Neural cell (in vitro differentiated cells): ENCODE measurements at regions not wholly inside any gene's neighbourhood (a gene's known extent, or its start where the extent isn't known, plus 50 kb on each side); places are given as distances from the start of the nearest gene placed in this dataset.
A peak's percentile ranks its signal among the peaks of the same experiment; 100 is the strongest.

Source experiments
- H2AFZ ChIP-seq: fragments of 200-600, 300-800 bp; sonication (generic), shearing (Covaris generic); 2 replicates; pipeline ENCODE4 v1.6.0; 2014; ENCODE audit warnings: low read depth, mild to moderate bottlenecking, antibody characterized with exemption, low read length, moderate library complexity
- H3F3A ChIP-seq: fragments of 200-600 bp; shearing (Covaris generic); 2 replicates; pipeline ENCODE4 v1.6.1; 2016; ENCODE audit warnings: mild to moderate bottlenecking, moderate library complexity, mixed read lengths, antibody characterized with exemption, low read length; ENCODE audit not compliant: insufficient read depth, poor library complexity, severe bottlenecking
- H3K27ac ChIP-seq: fragments of 200-600, 300-800 bp; sonication (generic), shearing (Covaris generic); 2 replicates; pipeline ENCODE4 v1.5.1; 2014; ENCODE audit warnings: mild to moderate bottlenecking, low read length, moderate library complexity
- H3K27me3 ChIP-seq: fragments of 300-800, 200-600 bp; sonication (generic), shearing (Covaris generic); 2 replicates; pipeline ENCODE4 v1.6.0; 2014; ENCODE audit warnings: mild to moderate bottlenecking, low read depth, low read length, moderate library complexity; ENCODE audit not compliant: insufficient read depth
- H3K36me3 ChIP-seq: fragments of 300-800, 200-600 bp; sonication (generic), shearing (Covaris generic); 2 replicates; pipeline ENCODE4 v1.5.1; 2014; ENCODE audit warnings: mild to moderate bottlenecking, antibody characterized with exemption, low read length, moderate library complexity; ENCODE audit not compliant: insufficient read depth
- H3K4me2 ChIP-seq: fragments of 300-800, 200-600 bp; sonication (generic), shearing (Covaris generic); 2 replicates; pipeline ENCODE4 v1.6.0; 2014; ENCODE audit warnings: mild to moderate bottlenecking, low read length
- H3K4me3 ChIP-seq: fragments of 300-800, 200-600 bp; sonication (generic), shearing (Covaris generic); 2 replicates; pipeline ENCODE4 v1.5.1; 2014; ENCODE audit warnings: mild to moderate bottlenecking, low read length, moderate library complexity
- H3K79me2 ChIP-seq: fragments of 200-600 bp; shearing (Covaris generic); replicated peaks from 2 replicates; pipeline ENCODE4 v1.6.0; 2014; ENCODE audit warnings: mild to moderate bottlenecking, low read length, moderate library complexity; ENCODE audit not compliant: insufficient read depth
- H3K9ac ChIP-seq: fragments of 300-800, 200-600 bp; sonication (generic), shearing (Covaris generic); 2 replicates; pipeline ENCODE4 v1.6.1; 2016; ENCODE audit warnings: mild to moderate bottlenecking, low read length, mixed read lengths
- H3K9me2 ChIP-seq: fragments of 200-600 bp; shearing (Covaris generic); 2 replicates; pipeline ENCODE4 v1.6.1; 2016; ENCODE audit warnings: mild to moderate bottlenecking, low read length, mixed read lengths; ENCODE audit not compliant: insufficient read depth
- H3K9me3 ChIP-seq: fragments of 200-600, 300-800 bp; sonication (generic), shearing (Covaris generic); 2 replicates; pipeline ENCODE4 v1.6.1; 2016; ENCODE audit warnings: mild to moderate bottlenecking, mixed run types, low read length, moderate library complexity, mixed read lengths
- H4K20me1 ChIP-seq: fragments of 200-600 bp; shearing (Covaris generic); 2 replicates; pipeline ENCODE4 v1.6.1; 2016; ENCODE audit warnings: mild to moderate bottlenecking, mixed run types; ENCODE audit not compliant: insufficient read depth
- EP300 ChIP-seq: fragments of 450-650 bp; conservative IDR thresholded peaks from 2 replicates; pipeline ENCODE4 v1.6.1; 2014; ENCODE audit warnings: antibody characterized with exemption, mild to moderate bottlenecking, moderate library complexity; ENCODE audit not compliant: poor library complexity, severe bottlenecking
- EZH2 ChIP-seq: fragments of 200-600, 300-800 bp; shearing (Covaris generic), sonication (generic); IDR thresholded peaks from 2 replicates; pipeline ENCODE4 v1.6.1; 2014; ENCODE audit warnings: antibody characterized with exemption, low read length, borderline replicate concordance, mild to moderate bottlenecking; ENCODE audit not compliant: insufficient read depth, poor library complexity, severe bottlenecking
- MXI1 ChIP-seq: fragments of 450-650 bp; conservative IDR thresholded peaks from 2 replicates; pipeline ENCODE4 v1.6.1; 2014; ENCODE audit warnings: antibody characterized with exemption, mild to moderate bottlenecking; ENCODE audit not compliant: poor library complexity, severe bottlenecking
- POLR2AphosphoS5 ChIP-seq: IDR thresholded peaks from 2 replicates; pipeline ENCODE4 v1.6.1; 2012
- RAD21 ChIP-seq: fragments of 450-650 bp; conservative IDR thresholded peaks from 2 replicates; pipeline ENCODE4 v1.6.1; 2014; ENCODE audit warnings: antibody characterized with exemption, mild to moderate bottlenecking, moderate library complexity
- SMC3 ChIP-seq: fragments of 450-650 bp; conservative IDR thresholded peaks from 2 replicates; pipeline ENCODE4 v1.6.1; 2014; ENCODE audit warnings: antibody characterized with exemption, mild to moderate bottlenecking, moderate library complexity; ENCODE audit not compliant: poor library complexity
- TAF1 ChIP-seq: IDR thresholded peaks from 2 replicates; pipeline ENCODE4 v1.6.1; 2012; ENCODE audit warnings: low read depth
- TF ChIP-seq, protein P1 (sequence below): IDR thresholded peaks from 2 replicates; pipeline ENCODE4 v1.6.1; 2012; ENCODE audit warnings: borderline replicate concordance
- TF ChIP-seq, protein P2 (sequence below): fragments of 450-650 bp; IDR thresholded peaks from 2 replicates; pipeline ENCODE4 v1.5.1; 2014; ENCODE audit warnings: antibody characterized with exemption, mild to moderate bottlenecking, moderate library complexity; ENCODE audit not compliant: poor library complexity, severe bottlenecking

GRCh38 chr15:47184003-47184907 lies 533.0 kb upstream of the SEMA6D start:
- no peaks in the 10 kb centered on the region for H3K27me3 ChIP-seq
- H3K4me2 ChIP-seq, result peak overlapping the region; percentile 75
- H3F3A ChIP-seq, result peaks cover 4% of the 10 kb centered on the region
- peak overlapping the region; percentile 81 for H3K4me3 ChIP-seq
- H3K9me3 ChIP-seq, result no peaks in the 10 kb centered on the region
- peak overlapping the region; percentile 93 for H3K27ac ChIP-seq
- TF ChIP-seq RAD21 (peak; percentile 50), EP300 (no peak), EZH2 (no peak), MXI1 (peak; percentile 81), SMC3 (no peak), TAF1 (no peak), POLR2AphosphoS5 (peak; percentile 78)
- TF ChIP-seq, protein P1, sequence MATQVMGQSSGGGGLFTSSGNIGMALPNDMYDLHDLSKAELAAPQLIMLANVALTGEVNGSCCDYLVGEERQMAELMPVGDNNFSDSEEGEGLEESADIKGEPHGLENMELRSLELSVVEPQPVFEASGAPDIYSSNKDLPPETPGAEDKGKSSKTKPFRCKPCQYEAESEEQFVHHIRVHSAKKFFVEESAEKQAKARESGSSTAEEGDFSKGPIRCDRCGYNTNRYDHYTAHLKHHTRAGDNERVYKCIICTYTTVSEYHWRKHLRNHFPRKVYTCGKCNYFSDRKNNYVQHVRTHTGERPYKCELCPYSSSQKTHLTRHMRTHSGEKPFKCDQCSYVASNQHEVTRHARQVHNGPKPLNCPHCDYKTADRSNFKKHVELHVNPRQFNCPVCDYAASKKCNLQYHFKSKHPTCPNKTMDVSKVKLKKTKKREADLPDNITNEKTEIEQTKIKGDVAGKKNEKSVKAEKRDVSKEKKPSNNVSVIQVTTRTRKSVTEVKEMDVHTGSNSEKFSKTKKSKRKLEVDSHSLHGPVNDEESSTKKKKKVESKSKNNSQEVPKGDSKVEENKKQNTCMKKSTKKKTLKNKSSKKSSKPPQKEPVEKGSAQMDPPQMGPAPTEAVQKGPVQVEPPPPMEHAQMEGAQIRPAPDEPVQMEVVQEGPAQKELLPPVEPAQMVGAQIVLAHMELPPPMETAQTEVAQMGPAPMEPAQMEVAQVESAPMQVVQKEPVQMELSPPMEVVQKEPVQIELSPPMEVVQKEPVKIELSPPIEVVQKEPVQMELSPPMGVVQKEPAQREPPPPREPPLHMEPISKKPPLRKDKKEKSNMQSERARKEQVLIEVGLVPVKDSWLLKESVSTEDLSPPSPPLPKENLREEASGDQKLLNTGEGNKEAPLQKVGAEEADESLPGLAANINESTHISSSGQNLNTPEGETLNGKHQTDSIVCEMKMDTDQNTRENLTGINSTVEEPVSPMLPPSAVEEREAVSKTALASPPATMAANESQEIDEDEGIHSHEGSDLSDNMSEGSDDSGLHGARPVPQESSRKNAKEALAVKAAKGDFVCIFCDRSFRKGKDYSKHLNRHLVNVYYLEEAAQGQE, result no peak
- TF ChIP-seq, protein P2, sequence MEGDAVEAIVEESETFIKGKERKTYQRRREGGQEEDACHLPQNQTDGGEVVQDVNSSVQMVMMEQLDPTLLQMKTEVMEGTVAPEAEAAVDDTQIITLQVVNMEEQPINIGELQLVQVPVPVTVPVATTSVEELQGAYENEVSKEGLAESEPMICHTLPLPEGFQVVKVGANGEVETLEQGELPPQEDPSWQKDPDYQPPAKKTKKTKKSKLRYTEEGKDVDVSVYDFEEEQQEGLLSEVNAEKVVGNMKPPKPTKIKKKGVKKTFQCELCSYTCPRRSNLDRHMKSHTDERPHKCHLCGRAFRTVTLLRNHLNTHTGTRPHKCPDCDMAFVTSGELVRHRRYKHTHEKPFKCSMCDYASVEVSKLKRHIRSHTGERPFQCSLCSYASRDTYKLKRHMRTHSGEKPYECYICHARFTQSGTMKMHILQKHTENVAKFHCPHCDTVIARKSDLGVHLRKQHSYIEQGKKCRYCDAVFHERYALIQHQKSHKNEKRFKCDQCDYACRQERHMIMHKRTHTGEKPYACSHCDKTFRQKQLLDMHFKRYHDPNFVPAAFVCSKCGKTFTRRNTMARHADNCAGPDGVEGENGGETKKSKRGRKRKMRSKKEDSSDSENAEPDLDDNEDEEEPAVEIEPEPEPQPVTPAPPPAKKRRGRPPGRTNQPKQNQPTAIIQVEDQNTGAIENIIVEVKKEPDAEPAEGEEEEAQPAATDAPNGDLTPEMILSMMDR, result peak; percentile 9
- peaks cover 82% of the 10 kb centered on the region for H3K79me2 ChIP-seq
- H3K9me2 ChIP-seq, result no peaks in the 10 kb centered on the region
- H4K20me1 ChIP-seq, result no peaks in the 10 kb centered on the region
- H3K36me3 ChIP-seq, result no peaks in the 10 kb centered on the region
- H2AFZ ChIP-seq, result peak overlapping the region; percentile 37
- peak overlapping the region; percentile 94 for H3K9ac ChIP-seq

- H3K36me3 ChIP-seq, result no peaks in the 10 kb centered on the region
- no peaks in the 10 kb centered on the region for H3K27me3 ChIP-seq
- peak overlapping the region; percentile 93 for H3K27ac ChIP-seq
- no peaks in the 10 kb centered on the region for H4K20me1 ChIP-seq
- TF ChIP-seq TAF1 (peak; percentile 60), EP300 (no peak), POLR2AphosphoS5 (peak; percentile 57), RAD21 (no peak), MXI1 (peak; percentile 64), EZH2 (no peak), SMC3 (peak; percentile 28)
- TF ChIP-seq, protein P2, result no peak
- TF ChIP-seq, protein P1, result peak; percentile 43
- H2AFZ ChIP-seq, result no peak overlapping the region
- H3K9ac ChIP-seq, result peak overlapping the region; percentile 94
- H3F3A ChIP-seq, result peaks cover 4% of the 10 kb centered on the region
- no peaks in the 10 kb centered on the region for H3K9me2 ChIP-seq
- peaks cover 91% of the 10 kb centered on the region for H3K79me2 ChIP-seq
- no peaks in the 10 kb centered on the region for H3K9me3 ChIP-seq
- H3K4me2 ChIP-seq, result peak overlapping the region; percentile 87
- peak overlapping the region; percentile 81 for H3K4me3 ChIP-seq
Observed at GRCh38 chr15:47184908-47185801, 532.1 kb upstream of the SEMA6D start.
